Type B pancreatic cell (in vitro differentiated cells): ENCODE measurements at regions not wholly inside any gene's neighbourhood (a gene's known extent, or its start where the extent isn't known, plus 50 kb on each side); places are given as distances from the start of the nearest gene placed in this dataset.

ENCODE experiments used
- DNase-seq: peaks from one replicate; pipeline ENCODE4 v3.0.0; 2021; ENCODE audit warnings: mixed read lengths; ENCODE audit not compliant: unreplicated experiment; ENCODE audit errors: extremely low spot score
- H3K27ac Mint-ChIP-seq: 2 replicates; pipeline ENCODE4 v1.8.0; 2021; ENCODE audit warnings: mild to moderate bottlenecking, mixed read lengths
- H3K27me3 Mint-ChIP-seq: 2 replicates; pipeline ENCODE4 v1.8.0; 2021; ENCODE audit warnings: mixed read lengths
- H3K36me3 Mint-ChIP-seq: 2 replicates; pipeline ENCODE4 v1.8.0; 2021; ENCODE audit warnings: mixed read lengths
- H3K4me1 Mint-ChIP-seq: one replicate; pipeline ENCODE4 v1.8.0; 2021; ENCODE audit warnings: mixed read lengths; ENCODE audit not compliant: unreplicated experiment
- H3K4me3 Mint-ChIP-seq: 2 replicates; pipeline ENCODE4 v1.8.0; 2021; ENCODE audit warnings: mild to moderate bottlenecking, mixed read lengths
- H3K9me3 Mint-ChIP-seq: 2 replicates; pipeline ENCODE4 v1.8.0; 2021; ENCODE audit warnings: mixed read lengths
- CTCF ChIP-seq: fragments of 200-600 bp; sonication (generic); conservative IDR thresholded peaks from 2 replicates; pipeline ENCODE4 v1.5.0; 2021; ENCODE audit warnings: antibody characterized with exemption, mild to moderate bottlenecking

- H3K4me1 Mint-ChIP-seq, result no peaks in the 10 kb centered on the region
Measured at GRCh38 chr1:79819140-79819539, 812.6 kb upstream of the ADGRL4 start.

GRCh38 chr1:79817031-79817560, 810.6 kb upstream of the ADGRL4 start:
- Mint-ChIP-seq H3K4me3 (no peak overlapping the region), H3K27ac (no peak overlapping the region), H3K4me1 (no peaks in the 10 kb centered on the region), H3K9me3 (no peaks in the 10 kb centered on the region), H3K27me3 (no peaks in the 10 kb centered on the region), H3K36me3 (no peaks in the 10 kb centered on the region)
- TF ChIP-seq CTCF, result no peak
- no peak for DNase-seq

More at GRCh38 chr1:79819140-79819539, 812.6 kb upstream of the ADGRL4 start:
- Mint-ChIP-seq H3K36me3 (no peaks in the 10 kb centered on the region), H3K27me3 (no peaks in the 10 kb centered on the region), H3K27ac (no peak overlapping the region), H3K4me3 (no peak overlapping the region), H3K9me3 (no peaks in the 10 kb centered on the region)
- no peak for DNase-seq
- TF ChIP-seq CTCF, result no peak

GRCh38 chr1:79815115-79815514, 808.6 kb upstream of the ADGRL4 start:
- DNase-seq, result no peak
- no peaks in the 10 kb centered on the region for H3K4me1 Mint-ChIP-seq
- H3K27ac Mint-ChIP-seq, result no peak overlapping the region
- H3K9me3 Mint-ChIP-seq, result no peaks in the 10 kb centered on the region
- no peaks in the 10 kb centered on the region for H3K27me3 Mint-ChIP-seq
- TF ChIP-seq CTCF, result no peak
- no peak overlapping the region for H3K4me3 Mint-ChIP-seq
- H3K36me3 Mint-ChIP-seq, result no peaks in the 10 kb centered on the region

GRCh38 chr1:79811173-79811572, 804.6 kb upstream of the ADGRL4 start:
- H3K9me3 Mint-ChIP-seq, result no peaks in the 10 kb centered on the region
- H3K4me3 Mint-ChIP-seq, result no peak overlapping the region
- TF ChIP-seq CTCF, result no peak
- H3K4me1 Mint-ChIP-seq, result no peaks in the 10 kb centered on the region
- no peak for DNase-seq
- no peaks in the 10 kb centered on the region for H3K27me3 Mint-ChIP-seq
- no peaks in the 10 kb centered on the region for H3K36me3 Mint-ChIP-seq
- no peak overlapping the region for H3K27ac Mint-ChIP-seq

GRCh38 chr1:79808816-79809475, 802.4 kb upstream of the ADGRL4 start:
- no peak for DNase-seq
- H3K27me3 Mint-ChIP-seq, result no peaks in the 10 kb centered on the region
- no peaks in the 10 kb centered on the region for H3K9me3 Mint-ChIP-seq
- no peak overlapping the region for H3K27ac Mint-ChIP-seq
- H3K4me3 Mint-ChIP-seq, result no peak overlapping the region
- no peak for TF ChIP-seq CTCF
- no peaks in the 10 kb centered on the region for H3K36me3 Mint-ChIP-seq
- no peaks in the 10 kb centered on the region for H3K4me1 Mint-ChIP-seq
